Osteoblast (primary cell): ENCODE measurements at regions not wholly inside any gene's neighbourhood (a gene's known extent, or its start where the extent isn't known, plus 50 kb on each side); places are given as distances from the start of the nearest gene placed in this dataset.

Experiments used
- DNase-seq: peaks from one replicate; pipeline ENCODE4 v3.0.0; 2011; ENCODE audit warnings: low spot score, mixed read lengths; ENCODE audit not compliant: insufficient read length; ENCODE audit errors: missing footprints
- H2AFZ ChIP-seq: 2 replicates; pipeline ENCODE4 v1.6.0; 2011; ENCODE audit warnings: mild to moderate bottlenecking, low read length
- H3K27ac ChIP-seq: 2 replicates; pipeline ENCODE4 v1.5.1; 2011; ENCODE audit warnings: mild to moderate bottlenecking, low read depth, low read length, moderate library complexity
- H3K27me3 ChIP-seq: 2 replicates; pipeline ENCODE4 v1.6.0; 2012; ENCODE audit warnings: mild to moderate bottlenecking, control low read depth, inconsistent platforms, low read length, moderate library complexity; ENCODE audit not compliant: insufficient read depth
- H3K36me3 ChIP-seq: 2 replicates; pipeline ENCODE4 v1.5.1; 2011; ENCODE audit warnings: mild to moderate bottlenecking, low read length, control low read depth, moderate library complexity; ENCODE audit not compliant: insufficient read depth
- H3K4me1 ChIP-seq: 2 replicates; pipeline ENCODE4 v1.5.1; 2011; ENCODE audit warnings: mild to moderate bottlenecking, low read length, control low read depth, moderate library complexity; ENCODE audit not compliant: insufficient read depth
- H3K4me2 ChIP-seq: 2 replicates; pipeline ENCODE4 v1.6.0; 2011; ENCODE audit warnings: mild to moderate bottlenecking, low read length; ENCODE audit not compliant: insufficient read depth
- H3K4me3 ChIP-seq: fragments of 200-600 bp; sonication (generic); 3 replicates; pipeline ENCODE4 v1.5.1; 2012; ENCODE audit warnings: mild to moderate bottlenecking, low read length, inconsistent platforms; ENCODE audit not compliant: insufficient read depth
- H3K79me2 ChIP-seq: 2 replicates; pipeline ENCODE4 v1.6.0; 2012; ENCODE audit warnings: mild to moderate bottlenecking, low read length, control low read depth, inconsistent platforms; ENCODE audit not compliant: insufficient read depth
- H3K9me3 ChIP-seq: 2 replicates; pipeline ENCODE4 v1.5.1; 2011; ENCODE audit warnings: low read depth, low read length, control low read depth
- H4K20me1 ChIP-seq: 2 replicates; pipeline ENCODE4 v1.6.0; 2012; ENCODE audit warnings: mild to moderate bottlenecking, low read length, control low read depth; ENCODE audit not compliant: insufficient read depth
- CTCF ChIP-seq: IDR thresholded peaks from 2 replicates; pipeline ENCODE4 v1.5.1; 2011; ENCODE audit warnings: mild to moderate bottlenecking, low read depth, low read length, moderate library complexity; ENCODE audit errors: extremely low read depth

GRCh38 chr10:29948881-29949355, 110.5 kb downstream of the JCAD start:
- H2AFZ ChIP-seq: peak overlapping the region; percentile 28
- DNase-seq: no peak
- H3K4me1 ChIP-seq: peaks cover 40% of the 10 kb centered on the region
- H3K4me3 ChIP-seq: peak overlapping the region; percentile 24
- peak overlapping the region; percentile 73 for H3K4me2 ChIP-seq
- H3K36me3 ChIP-seq: no peaks in the 10 kb centered on the region
- H4K20me1 ChIP-seq: no peaks in the 10 kb centered on the region
- no peaks in the 10 kb centered on the region for H3K9me3 ChIP-seq
- H3K27me3 ChIP-seq: no peaks in the 10 kb centered on the region
- H3K79me2 ChIP-seq: no peaks in the 10 kb centered on the region
- no peak for TF ChIP-seq CTCF
- H3K27ac ChIP-seq: peak overlapping the region; percentile 91

- Histone ChIP-seq H3K4me2 (no peak overlapping the region), H3K27me3 (no peaks in the 10 kb centered on the region), H3K4me3 (no peak overlapping the region), H3K79me2 (no peaks in the 10 kb centered on the region), H2AFZ (no peak overlapping the region), H4K20me1 (no peaks in the 10 kb centered on the region), H3K9me3 (no peaks in the 10 kb centered on the region), H3K4me1 (peaks cover 40% of the 10 kb centered on the region), H3K27ac (peak overlapping the region; percentile 10), H3K36me3 (no peaks in the 10 kb centered on the region)
- TF ChIP-seq CTCF: no peak
- no peak for DNase-seq
These were observed 111.7 kb downstream of the JCAD start for GRCh38 chr10:29947701-29948060.

DNA sequence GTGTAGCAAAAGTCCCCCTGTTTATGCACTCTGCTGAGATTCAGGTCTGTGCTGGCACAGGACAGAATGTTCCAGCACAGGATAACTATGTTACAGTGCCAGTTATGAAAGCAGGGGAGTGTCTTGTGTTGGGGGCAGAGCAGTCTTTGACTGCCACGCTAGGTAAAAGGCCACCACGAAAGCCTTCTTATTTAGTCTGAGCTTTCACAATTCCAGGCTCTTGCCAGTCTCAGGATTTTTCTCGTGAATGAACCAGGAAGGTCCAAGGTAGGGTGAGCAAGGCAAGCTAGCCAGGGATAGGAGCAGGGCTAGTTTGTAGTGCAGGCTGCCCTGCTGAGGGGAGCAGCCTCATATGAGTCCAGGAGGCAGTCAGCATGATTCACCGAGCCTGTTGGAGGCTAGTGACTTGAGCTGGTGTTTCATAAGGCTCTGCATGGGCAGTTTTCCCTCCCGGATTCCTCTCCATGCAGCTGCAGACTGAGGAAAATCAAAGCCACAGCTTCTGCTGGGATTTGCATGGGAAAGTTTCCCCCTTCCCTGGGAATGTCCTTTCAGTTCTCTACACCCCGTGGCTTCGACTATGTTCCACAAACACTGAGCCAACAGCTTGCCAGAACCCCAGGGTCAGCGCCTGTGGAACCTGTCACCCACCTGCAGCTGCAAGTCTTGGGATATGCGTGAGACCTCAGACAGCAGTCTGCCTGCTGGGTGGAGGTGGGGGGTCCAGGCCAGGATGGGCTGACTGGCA, 112.3 kb downstream of the JCAD start:
- Histone ChIP-seq H3K36me3 (no peaks in the 10 kb centered on the region), H3K27ac (peak overlapping the region; percentile 10), H4K20me1 (no peaks in the 10 kb centered on the region), H3K9me3 (no peaks in the 10 kb centered on the region), H3K4me3 (no peak overlapping the region), H3K27me3 (peaks cover 3% of the 10 kb centered on the region), H3K4me2 (peak overlapping the region; percentile 24), H3K79me2 (no peaks in the 10 kb centered on the region), H2AFZ (peak overlapping the region; percentile 13), H3K4me1 (peaks cover 40% of the 10 kb centered on the region)
- DNase-seq: no peak
- no peak for TF ChIP-seq CTCF

DNA sequence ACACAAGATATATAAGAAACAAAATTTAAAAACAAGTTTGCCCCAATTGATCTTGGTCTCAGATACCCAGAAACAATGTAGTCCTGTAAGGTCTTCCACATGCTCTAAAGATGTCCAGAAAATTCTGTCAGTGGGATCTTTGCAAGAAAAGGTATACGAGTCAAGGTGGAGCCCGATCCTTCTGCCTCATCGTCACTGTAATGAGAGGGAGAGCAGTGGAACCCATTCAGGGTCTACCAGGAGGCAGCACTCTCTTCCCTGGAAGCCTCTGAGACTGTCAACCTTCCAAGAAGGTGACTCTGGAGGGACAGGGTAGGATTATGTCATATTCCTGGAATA, 112.8 kb downstream of the JCAD start:
- peaks cover 39% of the 10 kb centered on the region for H3K4me1 ChIP-seq

More for the DNA sequence above, 112.8 kb downstream of the JCAD start:
- Histone ChIP-seq H4K20me1 (no peaks in the 10 kb centered on the region), H3K79me2 (no peaks in the 10 kb centered on the region), H3K27me3 (peaks cover 3% of the 10 kb centered on the region), H2AFZ (peak overlapping the region; percentile 13), H3K4me3 (no peak overlapping the region), H3K27ac (no peak overlapping the region), H3K9me3 (no peaks in the 10 kb centered on the region), H3K36me3 (no peaks in the 10 kb centered on the region), H3K4me2 (no peak overlapping the region)
- no peak for TF ChIP-seq CTCF
- no peak for DNase-seq
